ENCODE measurements at regions not wholly inside any gene's neighbourhood (a gene's known extent, or its start where the extent isn't known, plus 50 kb on each side); places are given as distances from the start of the nearest gene placed in this dataset.
"Not testable (repeated sequence)": the region's sequence is repeated elsewhere in the genome, so short reads cannot be mapped to it uniquely, and the experiment has no call there.

DNA sequence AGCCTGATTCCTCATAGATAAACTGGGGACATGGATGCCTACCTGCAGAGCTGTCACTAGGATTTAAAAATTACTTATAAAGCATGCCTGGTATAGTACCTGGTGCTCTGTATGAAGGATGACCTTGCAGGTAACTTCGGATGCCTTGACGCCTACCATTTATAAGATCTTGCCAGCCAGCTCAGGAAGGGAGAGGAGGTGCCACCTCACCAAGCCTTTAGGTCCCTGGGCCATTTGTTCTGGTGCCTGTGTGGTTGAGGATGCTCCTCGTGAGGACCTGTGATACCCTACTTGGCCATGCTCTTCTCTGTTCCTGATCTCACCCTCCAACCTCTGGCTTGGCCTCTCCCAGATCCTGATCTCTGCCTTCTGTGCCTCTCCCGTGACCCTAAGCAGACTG lies 85.2 kb downstream of the FDX1 start:
- no peak for TF ChIP-seq CTCF (IDR thresholded peaks at IDR 0.05; ENCODE audit: insufficient read depth, low read depth, low read length, missing control alignments)
- DNase-seq (ENCODE audit: low read depth) = no peak
- H3K4me3 ChIP-seq (ENCODE audit: low read length) = no peak overlapping the region

DNA sequence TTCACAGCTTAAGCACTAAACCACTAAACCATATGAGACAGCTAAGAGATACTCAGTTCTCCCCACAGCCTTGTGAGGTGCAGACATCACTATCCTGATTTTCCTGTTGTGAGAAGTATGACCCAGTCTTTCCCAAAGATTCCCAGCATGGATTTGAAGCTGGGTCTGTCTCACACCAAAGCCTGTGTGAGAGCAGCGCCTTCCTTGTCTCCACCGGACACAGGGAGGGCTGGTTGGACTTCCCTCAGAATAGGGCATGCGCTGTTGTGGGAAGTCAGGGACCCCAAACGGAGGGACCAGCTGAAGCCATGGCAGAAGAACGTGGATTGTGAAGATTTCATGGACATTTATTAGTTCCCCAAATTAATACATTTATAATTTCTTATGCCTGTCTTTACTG lies 87.6 kb downstream of the FDX1 start:
- not testable (repeated sequence) for H3K4me3 ChIP-seq (ENCODE audit: low read length); DNase-seq (ENCODE audit: low read depth)

DNA sequence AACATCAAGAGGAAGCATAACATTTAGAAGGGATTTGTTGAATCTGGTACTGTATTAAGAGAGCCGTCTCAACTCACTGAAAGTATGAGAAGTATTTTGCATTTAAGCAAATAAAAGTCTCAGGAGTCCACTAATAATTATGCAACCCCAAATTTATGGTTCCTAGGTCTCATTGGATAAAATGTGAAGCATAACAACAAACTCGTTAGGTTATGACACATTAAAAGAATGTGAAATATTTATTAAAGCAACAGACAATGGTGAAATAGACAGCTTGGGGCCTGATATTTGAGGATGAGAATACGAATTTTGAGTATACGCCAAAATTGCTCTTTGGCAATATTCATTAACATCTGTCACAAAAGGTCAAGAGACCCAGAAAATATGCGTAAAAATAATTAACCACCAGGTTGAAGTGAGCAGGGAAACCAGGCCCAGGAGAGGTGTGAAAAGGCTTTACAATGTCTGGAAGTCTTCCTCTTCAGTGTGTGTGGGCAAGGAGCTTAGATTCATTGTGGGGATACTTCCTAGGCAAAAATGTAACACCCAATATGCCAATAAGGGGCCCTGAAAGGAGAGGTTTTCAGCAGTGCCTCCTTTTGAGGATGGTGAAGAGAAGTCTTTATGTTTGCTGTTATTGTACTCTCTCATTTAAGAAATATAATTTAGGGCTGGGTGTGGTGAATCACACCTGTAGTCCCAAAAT lies 89.2 kb downstream of the FDX1 start:
- DNase-seq (ENCODE audit: low read depth) = no peak
- no peak for TF ChIP-seq CTCF (IDR thresholded peaks at IDR 0.05; ENCODE audit: insufficient read depth, low read depth, low read length, missing control alignments)
- H3K4me3 ChIP-seq (ENCODE audit: low read length) = no peak overlapping the region

GRCh38 chr11:110519796-110520195 lies 90.0 kb downstream of the FDX1 start:
- DNase-seq (ENCODE audit: low read depth) = no peak
- no peak for TF ChIP-seq CTCF (IDR thresholded peaks at IDR 0.05; ENCODE audit: insufficient read depth, low read depth, low read length, missing control alignments)
- no peak overlapping the region for H3K4me3 ChIP-seq (ENCODE audit: low read length)

DNA sequence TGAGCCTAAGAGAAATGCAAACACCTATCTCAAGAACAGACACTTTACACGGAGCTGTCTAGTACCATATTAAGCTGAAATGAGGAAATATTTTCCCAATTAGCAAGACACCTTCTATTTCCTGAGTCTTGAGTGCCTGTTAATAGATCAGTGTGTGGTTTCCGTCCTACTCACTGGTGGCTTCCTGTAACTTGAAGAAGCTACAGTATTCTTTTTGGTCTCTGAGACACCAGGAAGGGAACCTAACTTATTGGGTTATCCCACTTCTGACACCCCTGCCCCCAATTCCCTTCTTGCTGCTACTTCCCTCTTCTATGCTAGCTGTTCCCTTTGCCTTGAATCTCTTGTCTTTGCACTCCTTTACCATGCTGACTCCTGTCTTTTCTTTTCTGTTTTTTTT lies 92.7 kb downstream of the FDX1 start:
- H3K4me3 ChIP-seq (ENCODE audit: low read length) = no peak overlapping the region
- TF ChIP-seq CTCF (IDR thresholded peaks at IDR 0.05; ENCODE audit: insufficient read depth, low read depth, low read length, missing control alignments) = no peak
- DNase-seq (ENCODE audit: low read depth) = peak; percentile 27

DNA sequence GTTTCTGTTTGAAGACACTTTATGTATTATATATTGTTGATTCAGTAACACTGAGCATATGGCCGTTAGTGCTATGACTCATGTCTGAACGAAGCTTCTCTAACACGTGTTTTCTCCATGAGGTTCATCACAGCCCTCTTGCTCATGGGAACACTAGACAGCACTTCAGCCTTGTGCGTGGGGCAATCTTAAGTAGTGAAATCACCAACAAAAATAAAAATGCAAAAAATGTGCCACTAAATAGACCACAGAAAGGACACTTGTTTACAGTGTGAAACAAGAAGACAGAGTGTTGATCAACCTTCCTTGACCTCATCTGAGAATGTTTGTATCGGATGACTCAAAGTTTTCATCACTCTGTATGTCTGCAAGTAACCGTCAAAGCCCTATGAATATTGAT lies 94.5 kb downstream of the FDX1 start:
- no peak overlapping the region for H3K4me3 ChIP-seq (ENCODE audit: low read length)
- DNase-seq (ENCODE audit: low read depth) = peak; percentile 75
- TF ChIP-seq CTCF (IDR thresholded peaks at IDR 0.05; ENCODE audit: insufficient read depth, low read depth, low read length, missing control alignments) = no peak

DNA sequence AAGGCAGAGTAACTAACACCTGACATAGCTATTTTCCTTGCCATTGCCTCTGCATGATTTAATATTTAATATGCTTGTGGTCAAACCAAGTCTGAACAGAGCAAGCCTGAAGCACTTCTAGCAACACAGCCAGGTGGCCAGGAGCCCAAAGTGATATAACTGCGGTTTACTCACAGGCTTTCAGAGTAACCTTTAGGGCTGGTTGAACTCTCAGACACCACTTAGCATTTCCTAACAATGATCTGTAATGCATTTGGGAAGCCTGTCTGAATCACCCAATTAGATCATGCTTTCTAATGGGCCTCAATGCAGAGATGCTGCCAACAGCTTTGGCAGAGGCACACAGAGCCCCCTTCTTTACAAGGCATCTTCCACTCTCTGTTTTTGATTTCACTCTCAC lies 96.1 kb downstream of the FDX1 start:
- no peak overlapping the region for H3K4me3 ChIP-seq (ENCODE audit: low read length)
- DNase-seq (ENCODE audit: low read depth) = peak; percentile 96
- TF ChIP-seq CTCF (IDR thresholded peaks at IDR 0.05; ENCODE audit: insufficient read depth, low read depth, low read length, missing control alignments) = no peak
